ENCODE measurements at regions not wholly inside any gene's neighbourhood (a gene's known extent, or its start where the extent isn't known, plus 50 kb on each side); places are given as distances from the start of the nearest gene placed in this dataset.
"Not testable (repeated sequence)": the region's sequence is repeated elsewhere in the genome, so short reads cannot be mapped to it uniquely, and the experiment has no call there.

GRCh38 chr1:73096841-73097240 is 814.5 kb upstream of the NEGR1 start:
- DNase-seq (ENCODE audit: low spot score) (no peak), FAIRE-seq (no peak)

DNA sequence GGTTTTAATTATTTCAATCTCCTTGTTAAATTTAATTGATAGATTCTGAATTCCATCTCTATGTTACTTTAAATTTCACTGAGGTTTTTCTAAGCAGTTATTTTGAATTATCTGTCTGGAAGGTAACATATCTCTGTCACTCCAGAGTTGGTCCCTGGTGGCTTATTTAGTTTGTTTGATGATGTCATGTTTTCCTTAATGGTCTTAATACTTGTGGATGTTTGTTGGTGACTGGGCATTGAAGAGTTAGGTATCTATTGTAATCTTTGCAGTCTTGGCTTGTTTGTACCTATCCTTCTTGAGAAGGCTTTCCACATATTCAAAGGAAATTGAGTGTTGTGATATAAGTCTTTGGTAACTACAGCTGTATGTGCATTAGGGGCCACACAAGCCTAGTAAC is 810.0 kb upstream of the NEGR1 start:
- DNase-seq (ENCODE audit: low spot score) (no peak), FAIRE-seq (no peak)

- DNase-seq (ENCODE audit: low spot score) = no peak
- FAIRE-seq = no peak
These were observed 784.5 kb upstream of the NEGR1 start for GRCh38 chr1:73066866-73067265.

GRCh38 chr1:73065339-73066041 is 783.2 kb upstream of the NEGR1 start:
- FAIRE-seq (no peak), DNase-seq (ENCODE audit: low spot score) (no peak)

GRCh38 chr1:73056826-73057225 is 774.5 kb upstream of the NEGR1 start:
- FAIRE-seq (no peak), DNase-seq (ENCODE audit: low spot score) (no peak)

DNA sequence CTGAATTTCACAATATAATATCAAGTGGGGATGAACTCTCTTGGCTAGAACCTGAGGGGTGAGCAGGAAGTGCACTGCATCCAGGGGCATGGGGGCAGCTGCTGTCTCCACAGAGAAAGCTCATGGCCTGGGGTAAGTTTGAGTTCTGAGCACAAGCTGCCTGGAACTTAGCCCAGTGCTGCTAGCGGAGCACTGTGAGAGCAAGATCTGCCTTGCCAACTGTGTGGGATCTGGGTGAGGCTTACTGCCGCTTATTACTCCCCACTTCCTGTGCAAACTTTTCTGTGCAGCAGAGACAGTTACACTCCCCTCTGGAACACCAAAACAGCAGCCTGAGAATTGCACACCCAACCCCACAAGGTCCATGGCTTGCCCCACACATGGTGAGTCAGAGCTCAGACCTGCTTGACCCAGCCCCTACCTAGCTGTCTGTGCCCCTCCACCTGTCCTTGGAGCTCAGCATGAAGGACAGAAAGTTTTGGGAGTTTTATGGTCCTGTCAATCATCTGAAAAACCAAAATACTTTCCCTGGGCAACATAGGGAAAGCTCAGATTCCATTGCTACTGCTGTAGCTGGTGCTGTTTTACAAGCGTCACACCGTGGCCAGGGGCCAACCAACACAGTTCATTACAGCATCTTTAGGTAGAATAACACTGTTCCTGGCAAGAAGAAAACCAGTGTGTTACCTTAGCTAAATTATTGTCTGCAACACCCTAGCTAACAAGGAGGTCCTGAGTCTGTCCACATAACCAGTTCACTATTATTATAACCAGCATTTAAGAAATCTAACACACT is 762.1 kb upstream of the NEGR1 start:
- FAIRE-seq (no peak), DNase-seq (ENCODE audit: low spot score) (no peak)

DNA sequence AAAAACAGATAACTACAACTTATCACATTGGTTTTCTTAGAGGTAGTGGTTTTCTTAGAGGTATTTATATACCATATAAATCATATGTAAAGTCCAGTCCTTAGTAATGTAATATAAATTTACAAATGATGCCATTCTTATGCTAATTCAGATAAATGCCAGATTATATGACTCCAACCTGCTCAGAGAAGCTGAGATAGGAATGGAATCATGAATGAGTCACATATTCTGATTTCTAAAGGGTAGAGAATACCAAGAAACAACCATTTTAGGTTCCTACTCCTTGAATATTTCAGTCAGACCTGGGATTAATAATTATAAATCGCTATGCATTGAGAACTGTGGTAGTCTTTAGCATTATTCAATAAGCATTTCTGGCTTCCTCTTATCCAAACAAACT is 760.1 kb upstream of the NEGR1 start:
- FAIRE-seq (no peak), DNase-seq (ENCODE audit: low spot score) (no peak)

DNA sequence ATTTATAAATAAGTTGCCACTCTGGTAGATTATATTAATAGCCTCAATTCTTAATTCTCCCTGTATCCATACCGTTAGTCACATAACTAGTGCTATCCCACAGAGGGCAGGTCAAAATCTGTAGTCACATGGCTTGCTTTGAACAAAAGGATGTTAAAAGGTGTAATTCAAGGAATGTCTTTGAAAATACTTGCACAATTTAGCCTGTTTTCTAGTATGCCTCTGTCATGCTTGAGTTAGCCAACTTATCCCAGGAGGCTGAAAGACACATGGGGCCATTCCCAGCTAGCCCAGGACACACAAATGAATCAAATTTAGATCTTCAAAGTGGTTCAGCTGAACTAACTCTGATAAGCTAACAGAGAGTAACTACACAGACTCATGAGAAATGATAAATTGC is 758.5 kb upstream of the NEGR1 start:
- DNase-seq (ENCODE audit: low spot score) (no peak), FAIRE-seq (no peak)

DNA sequence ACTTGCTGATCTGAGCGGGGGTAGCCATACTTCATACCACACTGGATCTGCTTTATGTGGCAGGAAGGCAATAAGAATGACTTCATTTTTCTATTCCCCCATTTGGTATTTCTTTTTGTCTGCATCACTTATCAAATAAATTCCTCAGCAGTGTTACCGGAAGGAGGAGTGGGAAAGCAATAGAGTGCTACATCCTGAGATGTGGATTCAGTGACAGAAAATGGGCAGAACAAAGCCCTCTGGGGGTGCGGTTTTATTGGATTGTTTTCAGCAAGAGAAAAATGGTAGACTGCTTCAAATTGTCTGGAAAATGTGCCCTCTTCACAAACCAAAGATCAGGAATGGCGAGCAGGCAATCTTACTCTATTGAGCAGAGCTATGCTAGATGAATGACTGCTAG is 751.9 kb upstream of the NEGR1 start:
- no peak for FAIRE-seq
- no peak for DNase-seq (ENCODE audit: low spot score)

- DNase-seq (ENCODE audit: low spot score) (no peak), FAIRE-seq (no peak)
These were observed 751.3 kb upstream of the NEGR1 start for GRCh38 chr1:73033640-73034039.

GRCh38 chr1:73029571-73029970 is 747.2 kb upstream of the NEGR1 start:
- no peak for FAIRE-seq
- no peak for DNase-seq (ENCODE audit: low spot score)

- DNase-seq (ENCODE audit: low spot score) = no peak
- no peak for FAIRE-seq
These were observed 743.8 kb upstream of the NEGR1 start for GRCh38 chr1:73026114-73026513.

GRCh38 chr1:73009938-73010337 is 727.6 kb upstream of the NEGR1 start:
- FAIRE-seq (no peak), DNase-seq (ENCODE audit: low spot score) (no peak)

DNA sequence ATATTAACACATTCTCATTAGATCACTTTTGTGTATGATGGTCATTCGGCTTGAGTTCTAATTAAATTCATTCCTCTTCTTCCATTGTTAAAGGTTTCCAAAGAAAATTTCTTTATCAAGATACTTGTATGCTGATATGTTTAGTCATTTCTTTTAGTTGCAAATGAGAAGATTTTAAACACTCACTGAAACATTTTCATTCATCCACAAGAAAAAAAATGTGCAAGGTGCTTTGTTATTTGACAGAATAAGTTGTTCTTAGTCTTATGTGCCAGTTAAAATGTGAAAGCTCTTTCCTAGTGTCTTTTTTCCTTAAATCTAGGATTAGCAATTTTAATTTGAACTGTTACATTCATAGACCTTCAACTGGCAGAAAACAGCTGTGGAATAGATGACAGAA is 727.0 kb upstream of the NEGR1 start:
- DNase-seq (ENCODE audit: low spot score) (no peak), FAIRE-seq (no peak)

DNA sequence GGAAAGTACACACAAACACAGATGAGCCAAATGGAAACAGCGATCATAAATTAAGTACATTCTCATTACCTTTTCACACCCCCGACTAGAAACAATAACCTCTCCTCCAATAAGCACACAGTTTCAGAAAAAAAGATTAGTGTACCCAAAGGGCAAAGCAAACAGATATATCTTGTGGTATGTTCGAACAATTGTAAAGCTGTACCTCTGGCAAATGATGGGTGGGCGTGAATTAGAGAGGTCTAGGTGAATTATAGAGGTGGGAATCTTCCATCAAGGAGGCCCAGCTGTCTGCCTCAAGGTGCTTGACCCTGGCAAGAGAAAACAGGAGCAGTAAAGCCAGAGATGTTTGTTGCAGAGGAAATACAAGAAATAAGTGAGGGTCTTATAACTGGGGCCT is 715.3 kb upstream of the NEGR1 start:
- FAIRE-seq (no peak), DNase-seq (ENCODE audit: low spot score) (no peak)

- DNase-seq (ENCODE audit: low spot score) (no peak), FAIRE-seq (no peak)
These were observed 714.7 kb upstream of the NEGR1 start for GRCh38 chr1:72997041-72997440.

DNA sequence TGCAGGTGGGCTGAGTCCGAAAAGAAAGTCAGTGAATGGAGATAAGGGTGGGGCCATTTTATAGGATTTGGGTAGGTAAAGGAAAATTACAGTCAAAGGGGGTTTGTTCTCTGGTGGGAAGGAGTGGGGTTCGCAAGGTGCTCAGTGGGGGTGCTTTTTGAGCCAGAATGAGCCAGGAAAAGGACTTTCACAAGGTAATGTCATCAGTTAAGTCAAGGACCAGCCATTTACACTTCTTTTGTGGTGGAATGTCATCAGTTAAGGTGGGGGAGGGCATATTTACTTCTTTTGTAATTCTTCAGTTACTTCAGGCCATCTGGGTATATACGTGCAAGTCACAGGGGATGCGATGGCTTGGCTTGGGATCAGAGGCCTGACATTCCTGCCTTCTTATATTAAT is 705.5 kb upstream of the NEGR1 start:
- DNase-seq (ENCODE audit: low spot score); FAIRE-seq: not testable (repeated sequence)

DNA sequence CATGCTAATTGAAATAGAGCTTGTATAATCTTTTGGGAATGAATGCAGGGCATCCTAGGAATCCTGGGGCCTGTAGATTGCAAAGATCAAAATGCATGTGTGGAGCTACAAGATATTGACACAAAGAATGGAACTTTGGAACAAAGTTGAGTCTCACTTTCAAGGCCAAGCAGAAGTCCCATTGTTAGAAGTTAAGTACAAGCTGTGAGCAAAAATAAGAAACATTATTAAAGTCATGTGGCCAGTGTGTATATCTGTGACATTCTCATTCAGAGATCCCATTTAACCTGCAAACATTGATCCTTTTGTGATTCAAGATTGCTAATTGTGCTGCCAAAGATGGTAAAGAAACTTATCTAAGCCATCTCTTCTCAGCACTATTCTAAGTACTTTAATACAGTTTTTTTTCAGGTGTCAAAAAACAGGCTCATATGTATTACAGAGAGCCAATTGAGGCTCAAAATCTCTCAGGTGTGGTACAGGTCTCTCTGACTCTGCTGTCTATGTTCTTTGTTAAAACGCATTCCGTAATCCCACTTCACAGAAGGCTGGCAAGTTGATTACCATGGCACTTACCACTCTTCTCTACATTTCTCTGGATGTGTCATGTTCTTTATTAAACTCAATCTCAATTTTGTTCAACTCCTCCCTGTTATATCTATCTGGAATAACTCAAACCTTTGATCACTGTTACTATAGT is 704.4 kb upstream of the NEGR1 start:
- FAIRE-seq (no peak), DNase-seq (ENCODE audit: low spot score) (no peak)

- FAIRE-seq = not testable (repeated sequence)
These were observed 702.7 kb upstream of the NEGR1 start for GRCh38 chr1:72985024-72985423.

GRCh38 chr1:72983011-72983410 is 700.7 kb upstream of the NEGR1 start:
- not testable (repeated sequence) for FAIRE-seq; DNase-seq (ENCODE audit: low spot score)

More at GRCh38 chr1:72985024-72985423, 702.7 kb upstream of the NEGR1 start:
- not testable (repeated sequence) for DNase-seq (ENCODE audit: low spot score)

- DNase-seq (ENCODE audit: low spot score) (no peak), FAIRE-seq (no peak)
These were observed 687.1 kb upstream of the NEGR1 start for GRCh38 chr1:72969461-72969860.

- FAIRE-seq (no peak), DNase-seq (ENCODE audit: low spot score) (no peak)
These were observed 672.6 kb upstream of the NEGR1 start for GRCh38 chr1:72954943-72955342.
